Mesendoderm (in vitro differentiated cells): ENCODE measurements at regions not wholly inside any gene's neighbourhood (a gene's known extent, or its start where the extent isn't known, plus 50 kb on each side); places are given as distances from the start of the nearest gene placed in this dataset.

Source experiments
- DNase-seq: peaks from one replicate; pipeline ENCODE4 v3.0.0; 2013
- H2AK5ac ChIP-seq: 2 replicates; pipeline ENCODE4 v1.6.1; 2013; ENCODE audit warnings: low read length, inconsistent platforms
- H2BK120ac ChIP-seq: 2 replicates; pipeline ENCODE4 v1.6.1; 2013; ENCODE audit warnings: low read depth, mild to moderate bottlenecking, low read length, moderate library complexity, mixed read lengths
- H2BK15ac ChIP-seq: replicated peaks from 2 replicates; pipeline ENCODE4 v1.6.1; 2013; ENCODE audit warnings: low read depth, mild to moderate bottlenecking, moderate library complexity
- H2BK5ac ChIP-seq: 2 replicates; pipeline ENCODE4 v1.6.1; 2013; ENCODE audit warnings: low read length, inconsistent platforms
- H3K18ac ChIP-seq: 2 replicates; pipeline ENCODE4 v1.6.1; 2013; ENCODE audit warnings: mild to moderate bottlenecking, low read length, mixed read lengths
- H3K23ac ChIP-seq: one replicate; pipeline ENCODE4 v1.6.1; 2013; ENCODE audit warnings: low read length
- H3K27ac ChIP-seq: 2 replicates; pipeline ENCODE4 v1.5.1; 2013; ENCODE audit warnings: low read depth, mild to moderate bottlenecking, inconsistent platforms, low read length, moderate library complexity
- H3K27me3 ChIP-seq: 2 replicates; pipeline ENCODE4 v1.6.1; 2013; ENCODE audit warnings: low read length, control low read depth, mild to moderate bottlenecking, inconsistent platforms; ENCODE audit not compliant: insufficient read depth, poor library complexity
- H3K36me3 ChIP-seq: 2 replicates; pipeline ENCODE4 v1.6.1; 2013; ENCODE audit warnings: low read length, inconsistent platforms; ENCODE audit not compliant: control insufficient read depth, insufficient read depth
- H3K4ac ChIP-seq: one replicate; pipeline ENCODE4 v1.6.1; 2013; ENCODE audit warnings: low read depth, mild to moderate bottlenecking, low read length, moderate library complexity
- H3K4me1 ChIP-seq: 2 replicates; pipeline ENCODE4 v1.6.1; 2013; ENCODE audit warnings: low read depth, low read length, inconsistent platforms; ENCODE audit not compliant: control insufficient read depth
- H3K4me2 ChIP-seq: 2 replicates; pipeline ENCODE4 v1.6.1; 2013; ENCODE audit warnings: low read length
- H3K4me3 ChIP-seq: 2 replicates; pipeline ENCODE4 v1.5.1; 2013; ENCODE audit warnings: mild to moderate bottlenecking, low read length
- H3K56ac ChIP-seq: one replicate; pipeline ENCODE4 v1.6.1; 2013; ENCODE audit warnings: low read length
- H3K79me1 ChIP-seq: 2 replicates; pipeline ENCODE4 v1.6.1; 2013; ENCODE audit warnings: low read length, inconsistent platforms
- H3K79me2 ChIP-seq: 2 replicates; pipeline ENCODE4 v1.6.1; 2013; ENCODE audit warnings: mild to moderate bottlenecking, low read length; ENCODE audit not compliant: control insufficient read depth, insufficient read depth
- H3K9ac ChIP-seq: 2 replicates; pipeline ENCODE4 v1.6.1; 2013; ENCODE audit warnings: low read length, inconsistent platforms
- H4K5ac ChIP-seq: one replicate; pipeline ENCODE4 v1.6.1; 2013; ENCODE audit warnings: low read length
- H4K8ac ChIP-seq: one replicate; pipeline ENCODE4 v1.6.1; 2013; ENCODE audit warnings: low read depth, mild to moderate bottlenecking, control low read depth, low read length, moderate library complexity
- WGBS: extraction: QIAGEN DNeasy Blood & Tissue Kit; methylation state at CpG from one replicate; pipeline ENCODE4 v1.1.7; 2013; ENCODE audit warnings: low lambda C conversion rate, missing lambda C conversion rate; ENCODE audit not compliant: insufficient coverage; ENCODE audit errors: extremely low coverage; 5-methylcytosine and 5-hydroxymethylcytosine counted together

DNA sequence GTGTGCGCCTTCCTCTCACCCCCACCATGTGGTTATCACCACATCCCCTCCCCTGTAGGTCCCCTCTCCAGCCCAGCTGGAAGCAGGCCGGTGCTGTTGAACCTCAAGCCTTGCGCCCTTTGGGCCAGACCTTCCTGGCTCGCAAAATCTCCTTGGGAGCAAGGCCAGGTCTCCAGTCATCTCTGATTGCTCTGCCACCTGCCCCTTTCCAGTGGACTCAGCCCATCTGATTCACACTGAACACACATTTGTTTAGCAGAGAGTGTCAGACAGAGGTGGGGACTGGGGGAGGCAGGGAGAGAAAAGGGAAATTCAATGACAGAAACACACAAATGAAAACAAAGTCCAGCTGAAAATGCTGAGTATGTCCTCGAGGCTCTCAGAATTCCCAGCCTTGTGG lies 119.4 kb downstream of the TPRA1 start:
- Histone ChIP-seq H3K23ac (no peak overlapping the region), H3K4me2 (no peak overlapping the region), H4K8ac (no peak overlapping the region), H3K56ac (no peak overlapping the region), H3K9ac (no peak overlapping the region), H3K27me3 (no peaks in the 10 kb centered on the region), H3K27ac (no peak overlapping the region), H3K36me3 (no peaks in the 10 kb centered on the region), H4K5ac (no peak overlapping the region), H3K18ac (no peak overlapping the region), H3K4me1 (no peaks in the 10 kb centered on the region), H2BK120ac (no peak overlapping the region), H3K4ac (no peak overlapping the region), H3K79me2 (no peaks in the 10 kb centered on the region), H3K79me1 (no peaks in the 10 kb centered on the region), H2AK5ac (no peak overlapping the region), H3K4me3 (no peak overlapping the region), H2BK15ac (no peak overlapping the region), H2BK5ac (no peak overlapping the region)
- no peak for DNase-seq
- no CpG with 5 or more reads among the region's 5 CpGs for WGBS

DNA sequence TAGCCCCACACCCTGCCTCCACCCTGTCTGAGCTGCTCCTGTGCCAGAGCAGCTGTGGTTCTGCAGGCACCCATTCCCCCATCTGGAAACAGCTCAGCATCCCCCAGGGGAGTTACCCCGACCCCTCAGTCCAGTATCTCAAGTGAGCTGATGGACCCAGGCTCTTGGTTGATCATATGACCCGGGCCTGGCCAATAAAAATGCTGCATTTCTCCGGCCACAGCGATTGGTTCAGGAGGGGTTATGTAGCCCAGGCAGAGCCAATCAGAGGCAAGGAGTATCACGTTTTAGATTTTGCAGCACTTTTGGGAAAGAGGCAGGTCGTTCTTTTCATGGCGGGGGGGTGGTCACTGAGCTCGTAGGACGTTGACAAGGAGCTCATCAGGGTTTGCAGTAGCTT lies 120.8 kb downstream of the TPRA1 start:
- Histone ChIP-seq H4K8ac (no peak overlapping the region), H2BK15ac (no peak overlapping the region), H3K4me1 (no peaks in the 10 kb centered on the region), H3K4me2 (no peak overlapping the region), H3K27me3 (no peaks in the 10 kb centered on the region), H3K4me3 (no peak overlapping the region), H3K79me1 (no peaks in the 10 kb centered on the region), H3K36me3 (no peaks in the 10 kb centered on the region), H3K4ac (no peak overlapping the region), H3K18ac (no peak overlapping the region), H2AK5ac (no peak overlapping the region), H2BK5ac (no peak overlapping the region), H3K56ac (no peak overlapping the region), H3K9ac (no peak overlapping the region), H4K5ac (no peak overlapping the region), H3K79me2 (no peaks in the 10 kb centered on the region), H2BK120ac (no peak overlapping the region), H3K27ac (no peak overlapping the region), H3K23ac (no peak overlapping the region)
- DNase-seq = no peak
- WGBS = no CpG with 5 or more reads among the region's 9 CpGs

DNA sequence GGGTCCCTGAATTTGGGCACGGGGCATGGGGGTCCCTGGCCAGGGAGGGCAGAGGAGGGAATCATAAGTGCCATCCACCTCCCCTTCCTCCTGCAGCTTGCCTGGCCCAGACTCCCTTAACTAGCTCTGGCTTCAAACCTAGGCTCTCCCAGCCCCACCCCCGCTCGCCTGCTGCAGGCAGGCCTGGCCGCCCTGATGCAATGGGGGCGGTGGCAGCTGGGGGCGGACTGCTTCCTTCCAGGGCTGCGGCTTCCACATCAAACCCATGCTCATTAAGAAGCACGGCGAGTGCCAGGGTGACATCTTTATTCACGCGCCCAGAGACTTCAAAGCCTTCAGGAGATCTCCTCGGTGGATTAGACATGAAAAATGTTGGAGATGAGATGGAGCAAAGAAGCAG lies 123.1 kb downstream of the TPRA1 start:
- no peak overlapping the region for H2BK5ac ChIP-seq
- no peak overlapping the region for H4K8ac ChIP-seq
- no peak overlapping the region for H2BK15ac ChIP-seq
- H3K36me3 ChIP-seq = no peaks in the 10 kb centered on the region
- H3K56ac ChIP-seq = peak overlapping the region; percentile 58
- H3K18ac ChIP-seq = no peak overlapping the region
- H3K27me3 ChIP-seq = no peaks in the 10 kb centered on the region
- DNase-seq = peak; percentile 55
- no peak overlapping the region for H2BK120ac ChIP-seq
- no peak overlapping the region for H2AK5ac ChIP-seq
- H3K4me3 ChIP-seq = no peak overlapping the region
- H3K4me2 ChIP-seq = no peak overlapping the region
- H3K9ac ChIP-seq = no peak overlapping the region
- no peaks in the 10 kb centered on the region for H3K79me2 ChIP-seq
- no peaks in the 10 kb centered on the region for H3K4me1 ChIP-seq
- no peak overlapping the region for H3K4ac ChIP-seq
- no peak overlapping the region for H3K27ac ChIP-seq
- no peak overlapping the region for H4K5ac ChIP-seq
- no CpG with 5 or more reads among the region's 12 CpGs for WGBS
- no peak overlapping the region for H3K23ac ChIP-seq
- H3K79me1 ChIP-seq = no peaks in the 10 kb centered on the region

DNA sequence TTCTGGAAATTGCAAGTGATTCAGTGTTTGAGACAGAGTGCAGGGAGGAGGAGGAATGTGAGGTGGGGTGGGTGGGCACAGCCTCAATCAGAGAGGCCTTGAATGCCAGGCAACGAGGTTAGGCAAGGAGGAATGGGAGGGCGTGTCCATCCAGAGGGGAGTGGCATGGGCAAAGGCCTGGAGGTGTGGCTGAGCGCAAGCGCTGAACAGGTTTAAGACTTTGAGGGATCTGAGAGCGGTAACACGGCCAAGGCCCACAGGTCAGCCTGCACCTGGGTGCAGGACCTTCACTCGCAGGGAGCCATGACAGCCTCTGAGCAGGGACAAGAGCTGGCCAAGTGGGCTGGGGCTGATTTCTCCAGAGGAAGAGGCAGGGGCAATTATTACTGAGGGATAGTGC lies 125.9 kb downstream of the TPRA1 start:
- Histone ChIP-seq H2BK5ac (no peak overlapping the region), H4K8ac (no peak overlapping the region), H2BK15ac (no peak overlapping the region), H3K4me1 (no peaks in the 10 kb centered on the region), H3K79me2 (no peaks in the 10 kb centered on the region), H3K9ac (no peak overlapping the region), H3K56ac (no peak overlapping the region), H2BK120ac (no peak overlapping the region), H3K36me3 (no peaks in the 10 kb centered on the region), H2AK5ac (no peak overlapping the region), H4K5ac (no peak overlapping the region), H3K79me1 (no peaks in the 10 kb centered on the region), H3K4ac (no peak overlapping the region), H3K18ac (no peak overlapping the region), H3K27me3 (no peaks in the 10 kb centered on the region), H3K4me2 (no peak overlapping the region), H3K27ac (no peak overlapping the region), H3K23ac (no peak overlapping the region), H3K4me3 (no peak overlapping the region)
- WGBS = no CpG with 5 or more reads among the region's 7 CpGs
- DNase-seq = no peak

GRCh38 chr3:127462111-127462655 lies 128.3 kb downstream of the TPRA1 start:
- DNase-seq = no peak
- Histone ChIP-seq H3K4me1 (no peaks in the 10 kb centered on the region), H3K4me2 (no peak overlapping the region), H4K5ac (no peak overlapping the region), H3K79me2 (no peaks in the 10 kb centered on the region), H3K56ac (no peak overlapping the region), H3K27me3 (peaks cover 2% of the 10 kb centered on the region), H2BK120ac (no peak overlapping the region), H3K9ac (no peak overlapping the region), H2BK15ac (no peak overlapping the region), H3K36me3 (no peaks in the 10 kb centered on the region), H2AK5ac (no peak overlapping the region), H3K18ac (no peak overlapping the region), H3K4ac (no peak overlapping the region), H3K79me1 (no peaks in the 10 kb centered on the region), H4K8ac (no peak overlapping the region), H2BK5ac (no peak overlapping the region), H3K4me3 (no peak overlapping the region), H3K27ac (no peak overlapping the region), H3K23ac (no peak overlapping the region)
- no CpG with 5 or more reads among the region's 8 CpGs for WGBS

DNA sequence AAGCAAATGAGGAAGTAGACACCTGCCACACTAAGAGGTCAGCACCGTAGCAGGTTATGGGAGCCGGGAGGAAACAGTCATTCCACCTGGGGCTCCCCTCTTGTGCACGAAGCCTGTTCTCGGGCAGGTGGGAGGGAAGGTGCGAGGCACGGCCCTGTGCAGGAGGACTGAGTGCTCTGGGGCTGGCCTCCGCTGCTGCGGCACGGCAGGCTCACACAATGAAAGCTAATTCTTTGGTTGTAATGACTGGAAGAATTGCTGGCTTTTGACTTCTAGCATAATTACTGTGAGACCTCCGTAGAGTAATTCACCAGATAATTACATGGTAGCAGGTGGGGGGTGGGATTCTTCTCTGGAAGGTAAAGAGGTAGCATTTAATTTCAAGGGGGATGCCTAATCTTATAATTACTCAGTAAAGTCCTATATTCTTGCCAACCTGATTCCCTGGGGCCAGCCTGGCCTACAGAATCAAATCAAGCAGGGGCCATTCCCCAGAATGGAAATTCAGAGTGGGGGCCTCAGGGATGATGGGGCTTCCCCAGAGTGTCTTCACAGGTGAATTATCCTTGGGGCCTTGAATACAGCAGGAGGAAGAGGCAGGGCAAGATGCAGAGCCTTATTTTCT lies 129.1 kb downstream of the TPRA1 start:
- Histone ChIP-seq H2AK5ac (no peak overlapping the region), H3K23ac (no peak overlapping the region), H3K4ac (no peak overlapping the region), H4K5ac (no peak overlapping the region), H3K9ac (no peak overlapping the region), H3K27me3 (peaks cover 4% of the 10 kb centered on the region), H3K79me1 (no peaks in the 10 kb centered on the region), H4K8ac (no peak overlapping the region), H2BK120ac (no peak overlapping the region), H3K79me2 (no peaks in the 10 kb centered on the region), H3K27ac (no peak overlapping the region), H3K56ac (no peak overlapping the region), H3K4me1 (no peaks in the 10 kb centered on the region), H3K18ac (no peak overlapping the region), H2BK5ac (no peak overlapping the region), H3K4me3 (no peak overlapping the region), H2BK15ac (no peak overlapping the region), H3K4me2 (no peak overlapping the region), H3K36me3 (no peaks in the 10 kb centered on the region)
- DNase-seq = no peak
- WGBS = no CpG with 5 or more reads among the region's 10 CpGs
